ENCODE measurements at regions not wholly inside any gene's neighbourhood (a gene's known extent, or its start where the extent isn't known, plus 50 kb on each side); places are given as distances from the start of the nearest gene placed in this dataset.

DNA sequence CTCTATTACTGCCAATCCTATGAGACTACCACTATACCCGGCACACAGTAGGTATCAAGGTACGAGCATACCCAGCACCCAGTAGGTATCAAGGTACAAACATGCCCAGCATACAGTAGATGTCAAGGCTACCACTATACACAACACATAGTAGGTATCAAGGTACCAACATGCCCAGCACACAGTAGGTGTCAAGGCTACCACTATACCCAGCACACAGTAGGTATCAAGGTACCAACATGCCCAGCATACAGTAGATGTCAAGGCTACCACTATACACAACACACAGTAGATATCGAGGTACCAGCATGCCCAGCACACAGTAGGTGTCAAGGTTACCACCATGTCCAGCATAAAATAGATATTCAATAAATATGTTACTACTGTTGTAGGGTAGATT is 98.4 kb downstream of the C1orf94 start:
- no peak for TF ChIP-seq CTCF (IDR thresholded peaks at IDR 0.05; ENCODE audit: insufficient read depth, low read length, poor library complexity, severe bottlenecking)
- no peak for TF ChIP-seq EZH2phosphoT487 (conservative IDR thresholded peaks at IDR 0.05; ENCODE audit: low read length)

Data from SU-DHL-6 (cell line).